Stimulated activated CD8-positive, alpha-beta memory T cell treated with anti-CD3 and anti-CD28 coated beads, Interleukin-4, amount 100 ng/mL, for 24 hours (primary cell): ENCODE measurements at regions not wholly inside any gene's neighbourhood (a gene's known extent, or its start where the extent isn't known, plus 50 kb on each side); places are given as distances from the start of the nearest gene placed in this dataset.
"Not testable (repeated sequence)": the region's sequence is repeated elsewhere in the genome, so short reads cannot be mapped to it uniquely, and the experiment has no call there.

ENCODE experiments used
- DNase-seq: peaks from one replicate; pipeline ENCODE4 v3.0.0-alpha.2; 2020; ENCODE audit warnings: low read depth

GRCh38 chr17:14622615-14623101 is 321.8 kb downstream of the HS3ST3B1 start:
- no peak for DNase-seq

- no peak for DNase-seq
Measured at GRCh38 chr17:14621826-14622614, 321.1 kb downstream of the HS3ST3B1 start.

GRCh38 chr17:14619821-14620220 is 318.9 kb downstream of the HS3ST3B1 start:
- no peak for DNase-seq

GRCh38 chr17:14616528-14616927 is 315.6 kb downstream of the HS3ST3B1 start:
- DNase-seq: no peak

GRCh38 chr17:14605267-14605599 is 304.4 kb downstream of the HS3ST3B1 start:
- no peak for DNase-seq

GRCh38 chr17:14604591-14605266 is 303.8 kb downstream of the HS3ST3B1 start:
- no peak for DNase-seq

- no peak for DNase-seq
Measured at GRCh38 chr17:14596224-14596623, 295.3 kb downstream of the HS3ST3B1 start.

- DNase-seq: no peak
Measured at GRCh38 chr17:14595656-14596055, 294.8 kb downstream of the HS3ST3B1 start.

- no peak for DNase-seq
Measured at GRCh38 chr17:14594690-14595089, 293.8 kb downstream of the HS3ST3B1 start.

- DNase-seq: no peak
Measured at GRCh38 chr17:14593956-14594355, 293.1 kb downstream of the HS3ST3B1 start.

GRCh38 chr17:14590459-14591250 is 289.8 kb downstream of the HS3ST3B1 start:
- no peak for DNase-seq

- DNase-seq: no peak
Measured at GRCh38 chr17:14585099-14585498, 284.2 kb downstream of the HS3ST3B1 start.

GRCh38 chr17:14582996-14583395 is 282.1 kb downstream of the HS3ST3B1 start:
- DNase-seq: no peak

- no peak for DNase-seq
Measured at GRCh38 chr17:14581186-14581830, 280.4 kb downstream of the HS3ST3B1 start.

GRCh38 chr17:14580499-14580898 is 279.6 kb downstream of the HS3ST3B1 start:
- no peak for DNase-seq

GRCh38 chr17:14579716-14580115 is 278.8 kb downstream of the HS3ST3B1 start:
- DNase-seq: no peak

GRCh38 chr17:14575471-14575953 is 274.6 kb downstream of the HS3ST3B1 start:
- DNase-seq: no peak

GRCh38 chr17:14560325-14560724 is 259.4 kb downstream of the HS3ST3B1 start:
- not testable (repeated sequence) for DNase-seq

- DNase-seq: no peak
Measured at GRCh38 chr17:14559264-14560119, 258.6 kb downstream of the HS3ST3B1 start.

- DNase-seq: no peak
Measured at GRCh38 chr17:14557480-14557879, 256.6 kb downstream of the HS3ST3B1 start.

- DNase-seq: no peak
Measured at GRCh38 chr17:14553847-14554246, 253.0 kb downstream of the HS3ST3B1 start.
